ENCODE measurements at regions not wholly inside any gene's neighbourhood (a gene's known extent, or its start where the extent isn't known, plus 50 kb on each side); places are given as distances from the start of the nearest gene placed in this dataset.
"Not testable (repeated sequence)": the region's sequence is repeated elsewhere in the genome, so short reads cannot be mapped to it uniquely, and the experiment has no call there.

- DNase-seq (ENCODE audit: low spot score): no peak
- intact Hi-C loops (cut with micrococcal nuclease): no loop called here
- Mint-ChIP-seq H3K36me3 (ENCODE audit: low read depth) (no peaks in the 10 kb centered on the region), H3K4me1 (ENCODE audit: low read depth) (no peaks in the 10 kb centered on the region), H3K27me3 (ENCODE audit: insufficient read depth) (peaks cover 6% of the 10 kb centered on the region), H3K4me3 (no peak overlapping the region), H3K27ac (no peak overlapping the region), H3K9me3 (no peaks in the 10 kb centered on the region)
Observed at GRCh38 chr12:131428091-131428685, 282.7 kb upstream of the SFSWAP start.

- DNase-seq (ENCODE audit: low spot score); intact Hi-C loops (cut with micrococcal nuclease); H3K36me3 Mint-ChIP-seq (ENCODE audit: low read depth); H3K9me3 Mint-ChIP-seq; H3K27me3 Mint-ChIP-seq (ENCODE audit: insufficient read depth); H3K27ac Mint-ChIP-seq; H3K4me3 Mint-ChIP-seq; H3K4me1 Mint-ChIP-seq (ENCODE audit: low read depth): not testable (repeated sequence)
Observed at GRCh38 chr12:131429221-131429620, 281.7 kb upstream of the SFSWAP start.

- not testable (repeated sequence) for H3K27ac Mint-ChIP-seq; DNase-seq (ENCODE audit: low spot score); H3K4me3 Mint-ChIP-seq
Observed at GRCh38 chr12:131429697-131430096, 281.2 kb upstream of the SFSWAP start.

GRCh38 chr12:131430158-131430742, 280.6 kb upstream of the SFSWAP start:
- Mint-ChIP-seq H3K4me3 (no peak overlapping the region), H3K27ac (no peak overlapping the region), H3K4me1 (ENCODE audit: low read depth) (no peaks in the 10 kb centered on the region), H3K36me3 (ENCODE audit: low read depth) (no peaks in the 10 kb centered on the region), H3K9me3 (no peaks in the 10 kb centered on the region), H3K27me3 (ENCODE audit: insufficient read depth) (peaks cover 2% of the 10 kb centered on the region)
- intact Hi-C loops (cut with micrococcal nuclease): no loop called here
- DNase-seq (ENCODE audit: low spot score): no peak

More at GRCh38 chr12:131429697-131430096, 281.2 kb upstream of the SFSWAP start:
- intact Hi-C loops (cut with micrococcal nuclease); H3K27me3 Mint-ChIP-seq (ENCODE audit: insufficient read depth); H3K4me1 Mint-ChIP-seq (ENCODE audit: low read depth); H3K36me3 Mint-ChIP-seq (ENCODE audit: low read depth); H3K9me3 Mint-ChIP-seq: not testable (repeated sequence)

GRCh38 chr12:131431126-131431655, 279.7 kb upstream of the SFSWAP start:
- H3K27ac Mint-ChIP-seq; H3K4me3 Mint-ChIP-seq; H3K4me1 Mint-ChIP-seq (ENCODE audit: low read depth); intact Hi-C loops (cut with micrococcal nuclease); H3K27me3 Mint-ChIP-seq (ENCODE audit: insufficient read depth); H3K36me3 Mint-ChIP-seq (ENCODE audit: low read depth); DNase-seq (ENCODE audit: low spot score); H3K9me3 Mint-ChIP-seq: not testable (repeated sequence)

- peaks cover 2% of the 10 kb centered on the region for H3K27me3 Mint-ChIP-seq (ENCODE audit: insufficient read depth)
- intact Hi-C loops (cut with micrococcal nuclease): no loop called here
- H3K4me3 Mint-ChIP-seq: no peak overlapping the region
- H3K27ac Mint-ChIP-seq: no peak overlapping the region
- no peaks in the 10 kb centered on the region for H3K9me3 Mint-ChIP-seq
- H3K4me1 Mint-ChIP-seq (ENCODE audit: low read depth): no peaks in the 10 kb centered on the region
- no peaks in the 10 kb centered on the region for H3K36me3 Mint-ChIP-seq (ENCODE audit: low read depth)
- DNase-seq (ENCODE audit: low spot score): no peak
Observed at GRCh38 chr12:131432532-131433260, 278.2 kb upstream of the SFSWAP start.

- Mint-ChIP-seq H3K4me3 (no peak overlapping the region), H3K27ac (no peak overlapping the region), H3K27me3 (ENCODE audit: insufficient read depth) (peaks cover 2% of the 10 kb centered on the region), H3K4me1 (ENCODE audit: low read depth) (no peaks in the 10 kb centered on the region), H3K9me3 (no peaks in the 10 kb centered on the region), H3K36me3 (ENCODE audit: low read depth) (no peaks in the 10 kb centered on the region)
- intact Hi-C loops (cut with micrococcal nuclease): no loop called here
- DNase-seq (ENCODE audit: low spot score): no peak
Observed at GRCh38 chr12:131434208-131435125, 276.4 kb upstream of the SFSWAP start.

GRCh38 chr12:131436922-131437705, 273.8 kb upstream of the SFSWAP start:
- no peak for DNase-seq (ENCODE audit: low spot score)
- Mint-ChIP-seq H3K36me3 (ENCODE audit: low read depth) (no peaks in the 10 kb centered on the region), H3K9me3 (no peaks in the 10 kb centered on the region), H3K4me1 (ENCODE audit: low read depth) (no peaks in the 10 kb centered on the region), H3K27me3 (ENCODE audit: insufficient read depth) (no peaks in the 10 kb centered on the region), H3K27ac (no peak overlapping the region), H3K4me3 (no peak overlapping the region)
- intact Hi-C loops (cut with micrococcal nuclease): no loop called here

- no peak overlapping the region for H3K27ac Mint-ChIP-seq
- no peaks in the 10 kb centered on the region for H3K36me3 Mint-ChIP-seq (ENCODE audit: low read depth)
- no peaks in the 10 kb centered on the region for H3K9me3 Mint-ChIP-seq
- intact Hi-C loops (cut with micrococcal nuclease): no loop called here
- no peak for DNase-seq (ENCODE audit: low spot score)
- H3K27me3 Mint-ChIP-seq (ENCODE audit: insufficient read depth): no peaks in the 10 kb centered on the region
- no peaks in the 10 kb centered on the region for H3K4me1 Mint-ChIP-seq (ENCODE audit: low read depth)
- H3K4me3 Mint-ChIP-seq: no peak overlapping the region
Observed at GRCh38 chr12:131437706-131438492, 273.0 kb upstream of the SFSWAP start.

- H3K27ac Mint-ChIP-seq; DNase-seq (ENCODE audit: low spot score); H3K36me3 Mint-ChIP-seq (ENCODE audit: low read depth); H3K9me3 Mint-ChIP-seq; intact Hi-C loops (cut with micrococcal nuclease); H3K4me3 Mint-ChIP-seq; H3K4me1 Mint-ChIP-seq (ENCODE audit: low read depth); H3K27me3 Mint-ChIP-seq (ENCODE audit: insufficient read depth): not testable (repeated sequence)
Observed at GRCh38 chr12:131438493-131438835, 272.4 kb upstream of the SFSWAP start.

GRCh38 chr12:131438881-131439280, 272.0 kb upstream of the SFSWAP start:
- Mint-ChIP-seq H3K4me3 (no peak overlapping the region), H3K36me3 (ENCODE audit: low read depth) (no peaks in the 10 kb centered on the region), H3K27ac (no peak overlapping the region), H3K27me3 (ENCODE audit: insufficient read depth) (no peaks in the 10 kb centered on the region), H3K4me1 (ENCODE audit: low read depth) (no peaks in the 10 kb centered on the region), H3K9me3 (no peaks in the 10 kb centered on the region)
- intact Hi-C loops (cut with micrococcal nuclease): no loop called here
- DNase-seq (ENCODE audit: low spot score): no peak

GRCh38 chr12:131439752-131440151, 271.1 kb upstream of the SFSWAP start:
- H3K27ac Mint-ChIP-seq; H3K4me1 Mint-ChIP-seq (ENCODE audit: low read depth); H3K36me3 Mint-ChIP-seq (ENCODE audit: low read depth); DNase-seq (ENCODE audit: low spot score); H3K4me3 Mint-ChIP-seq; intact Hi-C loops (cut with micrococcal nuclease); H3K27me3 Mint-ChIP-seq (ENCODE audit: insufficient read depth); H3K9me3 Mint-ChIP-seq: not testable (repeated sequence)

All from activated T-helper 1 cell treated with anti-CD3 and anti-CD28 coated beads, Interleukin-12 subunit alpha, Interleukin-12 subunit beta, Interleukin-2, Interleukin-4 antibody, amounts not matched to agents 30 ng/mL and 10 ng/mL and 1 ng/mL, durations not matched to agents 14 hours and 24 hours and 36 hours (primary cell).